Panc1 (cell line): ENCODE measurements at regions not wholly inside any gene's neighbourhood (a gene's known extent, or its start where the extent isn't known, plus 50 kb on each side); places are given as distances from the start of the nearest gene placed in this dataset.

ENCODE experiments used
- ATAC-seq: fragments of 200-7000 bp; cut with Tn5 transposase; 2 replicates; pipeline ENCODE4 v1.9.1; 2020; ENCODE audit warnings: mild to moderate bottlenecking, moderate library complexity
- BruUV-seq: library from RNA; stranded (reverse); fragments of 400-500 nt; replicated peaks from 2 replicates; lab custom pipeline; 2021; lab: Mats Ljungman, UMichigan
- CTCF ChIA-PET: fragments of 300-600 bp; sonication (Branson Sonifier 250); formaldehyde crosslinking; loops from one replicate; lab custom pipeline; 2022; ENCODE audit warnings: antibody characterized with exemption; lab: Charles Lee
- POLR2A ChIA-PET: fragments of 300-600 bp; sonication (Branson Sonifier 250); formaldehyde crosslinking; loops from one replicate; lab custom pipeline; 2022; ENCODE audit warnings: antibody characterized with exemption; lab: Charles Lee
- DNase-seq: peaks from one replicate; pipeline ENCODE4 v3.0.0-alpha.2; 2010; ENCODE audit warnings: low read depth, low spot score
- H3K27ac ChIP-seq: 2 replicates; pipeline ENCODE4 v1.5.1; 2011; ENCODE audit warnings: mild to moderate bottlenecking, low read length, inconsistent platforms
- H3K27me3 ChIP-seq: fragments of 200-500 bp; sonication (Bioruptor generic); 2 replicates; pipeline ENCODE4 v1.6.0; 2014; ENCODE audit warnings: low read length, inconsistent platforms; ENCODE audit not compliant: control insufficient read depth, insufficient read depth
- H3K36me3 ChIP-seq: fragments of 200-500 bp; sonication (Bioruptor generic); 2 replicates; pipeline ENCODE4 v1.5.1; 2014; ENCODE audit warnings: inconsistent platforms, mild to moderate bottlenecking, low read length, moderate library complexity; ENCODE audit not compliant: control insufficient read depth, insufficient read depth
- H3K4me1 ChIP-seq: 2 replicates; pipeline ENCODE4 v1.5.1; 2011; ENCODE audit warnings: inconsistent platforms, mild to moderate bottlenecking, low read length, moderate library complexity; ENCODE audit not compliant: control insufficient read depth, insufficient read depth
- H3K4me3 ChIP-seq, 2 experiments: 2 replicates each; pipeline ENCODE4 v1.5.1; 2011 to 2012; ENCODE audit warnings: low read depth in 2 of 2, low read length in 2 of 2, mild to moderate bottlenecking in 2 of 2, inconsistent platforms in 1 of 2, moderate library complexity in 1 of 2
- H3K9me3 ChIP-seq: fragments of 200-500 bp; sonication (Bioruptor generic); 2 replicates; pipeline ENCODE4 v1.5.1; 2014; ENCODE audit warnings: low read depth, mild to moderate bottlenecking, inconsistent platforms, low read length, moderate library complexity; ENCODE audit not compliant: control insufficient read depth, insufficient read depth
- POLR2AphosphoS5 ChIP-seq: IDR thresholded peaks from 2 replicates; pipeline ENCODE4 v1.6.1; 2012; ENCODE audit warnings: mild to moderate bottlenecking, low read depth, low read length, moderate library complexity
- SIN3A ChIP-seq: IDR thresholded peaks from 2 replicates; pipeline ENCODE4 v1.6.1; 2012; ENCODE audit warnings: low read depth, mild to moderate bottlenecking, low read length, moderate library complexity, borderline replicate concordance; ENCODE audit not compliant: insufficient read depth
- TCF7L2 ChIP-seq: IDR thresholded peaks from 2 replicates; pipeline ENCODE4 v1.6.1; 2011; ENCODE audit warnings: mild to moderate bottlenecking, low read depth, low read length, inconsistent platforms
- in situ Hi-C: cut with HindIII; loops from 2 replicates; pipeline ENCODE4 v1.10.0; 2016; ENCODE audit warnings: low sequenced_read_pairs, low pct_unique_long_range_greater_than_20kb
- intact Hi-C: fragments of 100-400 bp; cut with micrococcal nuclease; formaldehyde crosslinking; loops from one replicate; pipeline ENCODE4 v1.10.0; 2022; ENCODE audit not compliant: unreplicated experiment
- TF ChIP-seq, protein P1 (sequence below), 2 experiments: IDR thresholded peaks; 2 replicates each; pipeline ENCODE4 v1.6.1; 2011 to 2012; ENCODE audit warnings: low read depth in 2 of 2, control low read depth in 1 of 2, low read length in 1 of 2, mild to moderate bottlenecking in 1 of 2, moderate library complexity in 1 of 2; ENCODE audit not compliant: insufficient read depth in 1 of 2
- TF ChIP-seq, protein P2 (sequence below): fragments of 450-650 bp; IDR thresholded peaks from 2 replicates; pipeline ENCODE4 v1.5.1; 2017; ENCODE audit warnings: mild to moderate bottlenecking

GRCh38 chr3:64343689-64344430, 118.6 kb upstream of the PRICKLE2 start:
- TF ChIP-seq SIN3A (no peak), POLR2AphosphoS5 (no peak), TCF7L2 (no peak)
- TF ChIP-seq, protein P1, sequence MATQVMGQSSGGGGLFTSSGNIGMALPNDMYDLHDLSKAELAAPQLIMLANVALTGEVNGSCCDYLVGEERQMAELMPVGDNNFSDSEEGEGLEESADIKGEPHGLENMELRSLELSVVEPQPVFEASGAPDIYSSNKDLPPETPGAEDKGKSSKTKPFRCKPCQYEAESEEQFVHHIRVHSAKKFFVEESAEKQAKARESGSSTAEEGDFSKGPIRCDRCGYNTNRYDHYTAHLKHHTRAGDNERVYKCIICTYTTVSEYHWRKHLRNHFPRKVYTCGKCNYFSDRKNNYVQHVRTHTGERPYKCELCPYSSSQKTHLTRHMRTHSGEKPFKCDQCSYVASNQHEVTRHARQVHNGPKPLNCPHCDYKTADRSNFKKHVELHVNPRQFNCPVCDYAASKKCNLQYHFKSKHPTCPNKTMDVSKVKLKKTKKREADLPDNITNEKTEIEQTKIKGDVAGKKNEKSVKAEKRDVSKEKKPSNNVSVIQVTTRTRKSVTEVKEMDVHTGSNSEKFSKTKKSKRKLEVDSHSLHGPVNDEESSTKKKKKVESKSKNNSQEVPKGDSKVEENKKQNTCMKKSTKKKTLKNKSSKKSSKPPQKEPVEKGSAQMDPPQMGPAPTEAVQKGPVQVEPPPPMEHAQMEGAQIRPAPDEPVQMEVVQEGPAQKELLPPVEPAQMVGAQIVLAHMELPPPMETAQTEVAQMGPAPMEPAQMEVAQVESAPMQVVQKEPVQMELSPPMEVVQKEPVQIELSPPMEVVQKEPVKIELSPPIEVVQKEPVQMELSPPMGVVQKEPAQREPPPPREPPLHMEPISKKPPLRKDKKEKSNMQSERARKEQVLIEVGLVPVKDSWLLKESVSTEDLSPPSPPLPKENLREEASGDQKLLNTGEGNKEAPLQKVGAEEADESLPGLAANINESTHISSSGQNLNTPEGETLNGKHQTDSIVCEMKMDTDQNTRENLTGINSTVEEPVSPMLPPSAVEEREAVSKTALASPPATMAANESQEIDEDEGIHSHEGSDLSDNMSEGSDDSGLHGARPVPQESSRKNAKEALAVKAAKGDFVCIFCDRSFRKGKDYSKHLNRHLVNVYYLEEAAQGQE (IDR thresholded peaks at IDR 0.05; ENCODE audit: insufficient read depth in 1 of 2, low read depth in 2 of 2, low read length in 1 of 2) = no peak
- TF ChIP-seq, protein P2, sequence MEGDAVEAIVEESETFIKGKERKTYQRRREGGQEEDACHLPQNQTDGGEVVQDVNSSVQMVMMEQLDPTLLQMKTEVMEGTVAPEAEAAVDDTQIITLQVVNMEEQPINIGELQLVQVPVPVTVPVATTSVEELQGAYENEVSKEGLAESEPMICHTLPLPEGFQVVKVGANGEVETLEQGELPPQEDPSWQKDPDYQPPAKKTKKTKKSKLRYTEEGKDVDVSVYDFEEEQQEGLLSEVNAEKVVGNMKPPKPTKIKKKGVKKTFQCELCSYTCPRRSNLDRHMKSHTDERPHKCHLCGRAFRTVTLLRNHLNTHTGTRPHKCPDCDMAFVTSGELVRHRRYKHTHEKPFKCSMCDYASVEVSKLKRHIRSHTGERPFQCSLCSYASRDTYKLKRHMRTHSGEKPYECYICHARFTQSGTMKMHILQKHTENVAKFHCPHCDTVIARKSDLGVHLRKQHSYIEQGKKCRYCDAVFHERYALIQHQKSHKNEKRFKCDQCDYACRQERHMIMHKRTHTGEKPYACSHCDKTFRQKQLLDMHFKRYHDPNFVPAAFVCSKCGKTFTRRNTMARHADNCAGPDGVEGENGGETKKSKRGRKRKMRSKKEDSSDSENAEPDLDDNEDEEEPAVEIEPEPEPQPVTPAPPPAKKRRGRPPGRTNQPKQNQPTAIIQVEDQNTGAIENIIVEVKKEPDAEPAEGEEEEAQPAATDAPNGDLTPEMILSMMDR = no peak
- ChIA-PET CTCF (no interaction called here), POLR2A (no interaction called here)
- Histone ChIP-seq H3K36me3 (no peaks in the 10 kb centered on the region), H3K9me3 (no peaks in the 10 kb centered on the region), H3K4me1 (no peaks in the 10 kb centered on the region), H3K27me3 (no peaks in the 10 kb centered on the region), H3K27ac (no peak overlapping the region), H3K4me3 (no peak overlapping the region)
- intact Hi-C loops (no loop called here), in situ Hi-C loops (no loop called here)
- ATAC-seq (no peak), DNase-seq (no peak)
- BruUV-seq = no TSS peak

GRCh38 chr3:64342940-64343688, 117.8 kb upstream of the PRICKLE2 start:
- no peaks in the 10 kb centered on the region for H3K36me3 ChIP-seq
- no peak overlapping the region for H3K27ac ChIP-seq
- in situ Hi-C loops (no loop called here), intact Hi-C loops (no loop called here)
- H3K4me1 ChIP-seq = no peaks in the 10 kb centered on the region
- no peak for ATAC-seq
- no peak for TF ChIP-seq POLR2AphosphoS5
- TF ChIP-seq, protein P1 (IDR thresholded peaks at IDR 0.05; ENCODE audit: insufficient read depth in 1 of 2, low read depth in 2 of 2, low read length in 1 of 2) = no peak
- TF ChIP-seq TCF7L2 = no peak
- TF ChIP-seq, protein P2 = no peak
- no peak for TF ChIP-seq SIN3A
- ChIA-PET POLR2A (no interaction called here), CTCF (no interaction called here)
- no peaks in the 10 kb centered on the region for H3K27me3 ChIP-seq
- no TSS peak for BruUV-seq
- H3K4me3 ChIP-seq = no peak overlapping the region
- no peak for DNase-seq
- no peaks in the 10 kb centered on the region for H3K9me3 ChIP-seq
